HG03039 (cell line): ENCODE measurements at regions not wholly inside any gene's neighbourhood (a gene's known extent, or its start where the extent isn't known, plus 50 kb on each side); places are given as distances from the start of the nearest gene placed in this dataset.
"Not testable (repeated sequence)": the region's sequence is repeated elsewhere in the genome, so short reads cannot be mapped to it uniquely, and the experiment has no call there.

Experiments
- ATAC-seq: cut with Tn5 transposase; IDR thresholded peaks from one replicate; pipeline ENCODE4 v1.9.1; 2021; ENCODE audit warnings: mild to moderate bottlenecking, moderate library complexity; ENCODE audit not compliant: unreplicated experiment

- ATAC-seq = not testable (repeated sequence)
Measured at GRCh38 chr7:131938788-131939187, 382.4 kb upstream of the PODXL start.

DNA sequence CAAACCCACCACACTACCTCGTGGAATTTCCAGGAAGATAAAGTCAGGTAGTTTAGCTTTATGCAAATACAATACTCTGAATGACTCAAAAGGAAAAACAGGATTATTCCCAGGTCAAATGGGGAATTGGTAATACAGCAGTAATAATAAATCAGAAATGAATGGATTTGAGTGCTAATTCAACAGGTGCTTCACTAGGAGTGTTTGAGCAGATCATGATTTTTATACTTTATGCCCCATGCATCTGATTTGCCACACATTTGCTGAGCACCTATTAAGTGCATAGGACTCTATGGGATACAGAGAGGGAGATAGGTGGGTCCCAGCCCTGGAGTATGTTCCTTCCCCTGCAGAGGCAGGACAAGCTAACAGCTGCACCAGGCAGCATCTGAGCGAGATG lies 381.4 kb upstream of the PODXL start:
- no peak for ATAC-seq

- no peak for ATAC-seq
Measured at GRCh38 chr7:131935180-131935579, 378.8 kb upstream of the PODXL start.

DNA sequence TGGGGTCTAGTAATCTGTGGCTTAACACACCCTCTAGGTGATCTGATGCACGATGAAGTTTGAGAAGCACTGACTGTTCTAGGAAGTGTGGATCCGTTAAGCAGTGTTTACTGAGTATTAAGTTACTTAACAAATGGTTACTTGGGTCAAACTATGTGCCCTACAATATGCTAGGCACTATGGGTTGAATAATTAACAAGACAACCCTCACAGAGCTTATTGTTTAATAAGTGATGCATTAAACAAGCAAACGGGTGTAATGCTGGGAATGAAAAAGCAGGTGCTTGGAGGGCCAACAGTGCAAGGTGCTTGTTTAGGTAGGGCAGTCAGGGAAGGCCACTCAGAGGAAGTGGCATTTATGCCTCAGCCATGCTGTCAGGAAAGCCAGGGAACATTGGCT lies 378.0 kb upstream of the PODXL start:
- ATAC-seq = no peak

GRCh38 chr7:131933751-131934289 lies 377.4 kb upstream of the PODXL start:
- no peak for ATAC-seq

- ATAC-seq = not testable (repeated sequence)
Measured at GRCh38 chr7:131933219-131933618, 376.8 kb upstream of the PODXL start.

DNA sequence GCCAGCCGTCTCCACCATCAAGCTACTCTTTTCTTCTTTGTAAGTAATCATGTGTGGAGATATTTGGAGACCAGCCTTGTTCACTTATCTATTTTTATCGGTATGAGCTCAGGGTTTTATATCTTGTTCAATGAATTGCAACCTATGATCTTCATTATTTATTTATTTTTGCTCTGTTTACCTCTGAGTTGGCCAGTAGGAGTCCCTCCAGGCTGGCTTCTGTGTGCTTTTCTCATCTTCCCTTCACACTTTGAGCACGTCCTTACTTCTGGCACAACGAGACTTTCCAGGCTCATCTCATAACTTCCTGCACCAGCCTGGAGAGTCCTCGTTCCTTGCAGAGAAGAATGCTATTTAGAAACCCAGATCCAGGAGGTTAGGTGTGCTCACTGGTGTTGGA lies 375.8 kb upstream of the PODXL start:
- ATAC-seq = no peak

DNA sequence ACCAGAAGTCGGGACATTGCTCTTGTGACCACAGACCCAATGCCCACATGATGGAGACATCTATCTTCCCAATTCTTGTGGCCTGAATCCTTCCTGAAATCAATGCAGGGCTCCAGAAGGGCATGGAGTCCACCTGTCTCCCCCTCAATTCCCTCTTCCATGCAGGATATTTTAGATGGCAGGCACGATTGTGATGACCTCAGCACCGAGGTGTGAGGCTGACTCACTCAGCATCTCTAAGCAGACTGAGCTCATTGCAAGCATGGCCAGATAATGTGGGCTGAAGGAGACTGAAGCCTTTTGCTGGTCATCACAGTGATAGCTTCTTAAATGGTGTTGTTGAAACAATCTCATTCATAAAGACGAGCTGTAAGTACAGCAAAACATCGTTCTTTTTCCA lies 374.9 kb upstream of the PODXL start:
- ATAC-seq = no peak

GRCh38 chr7:131929632-131930031 lies 373.2 kb upstream of the PODXL start:
- ATAC-seq = no peak

- ATAC-seq = no peak
Measured at GRCh38 chr7:131927770-131928423, 371.5 kb upstream of the PODXL start.

DNA sequence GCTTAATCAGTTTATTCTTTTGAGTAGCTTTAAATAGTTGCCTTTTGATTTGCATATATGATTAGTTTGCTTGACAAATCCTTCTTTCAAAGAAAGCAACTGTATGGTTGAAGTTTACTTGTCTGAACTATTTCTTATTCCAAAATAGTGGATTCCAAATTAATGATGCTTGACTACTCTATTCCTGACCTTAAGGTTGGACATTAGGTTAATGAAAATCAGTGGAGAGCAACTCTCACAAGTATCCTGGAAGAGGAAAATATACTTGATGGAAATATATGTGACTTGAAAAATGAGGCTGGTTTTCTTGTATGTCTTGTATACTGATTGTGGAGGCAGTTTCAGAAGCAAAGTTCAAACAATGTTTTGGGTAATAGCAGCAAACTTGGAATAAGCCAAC lies 369.2 kb upstream of the PODXL start:
- ATAC-seq = no peak

GRCh38 chr7:131924857-131925256 lies 368.4 kb upstream of the PODXL start:
- ATAC-seq = no peak

DNA sequence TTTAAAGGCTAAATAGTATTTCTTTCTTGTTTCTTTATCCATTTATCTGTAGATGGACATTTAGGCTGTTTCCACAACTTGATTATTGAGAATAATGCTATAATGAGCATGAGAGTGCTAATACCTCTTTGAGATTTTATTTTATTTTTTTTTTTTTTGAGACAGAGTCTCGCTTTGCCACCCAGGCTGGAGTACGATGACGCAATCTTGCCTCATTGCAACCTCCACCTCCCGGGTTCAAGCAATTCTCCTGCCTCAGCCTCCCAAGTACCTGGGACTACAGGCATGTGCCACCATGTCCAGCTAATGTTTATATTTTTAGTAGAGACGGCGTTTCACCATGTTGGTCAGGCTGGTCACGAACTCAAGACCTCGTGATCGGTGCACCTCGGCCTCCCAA lies 366.5 kb upstream of the PODXL start:
- ATAC-seq = not testable (repeated sequence)

DNA sequence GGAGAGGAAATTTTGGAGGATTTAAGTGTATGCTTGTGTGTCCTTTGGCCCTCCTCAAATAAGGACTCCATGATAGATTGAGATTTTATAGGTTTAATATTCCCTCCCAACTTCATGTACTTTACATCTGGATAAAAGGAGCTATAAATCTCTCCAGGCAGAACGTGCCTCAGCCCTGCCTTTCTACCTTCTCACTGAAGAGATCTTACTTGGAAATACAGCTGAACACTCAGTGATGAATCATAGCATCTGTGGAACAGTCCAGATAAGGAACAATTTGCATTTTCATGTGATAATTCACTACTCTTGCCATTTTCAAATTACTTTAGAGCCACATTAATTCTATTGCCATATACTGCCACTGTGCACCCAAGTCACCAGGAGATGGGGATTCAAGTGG lies 364.6 kb upstream of the PODXL start:
- ATAC-seq = no peak

GRCh38 chr7:131919920-131920709 lies 363.7 kb upstream of the PODXL start:
- peak; percentile 59 for ATAC-seq

DNA sequence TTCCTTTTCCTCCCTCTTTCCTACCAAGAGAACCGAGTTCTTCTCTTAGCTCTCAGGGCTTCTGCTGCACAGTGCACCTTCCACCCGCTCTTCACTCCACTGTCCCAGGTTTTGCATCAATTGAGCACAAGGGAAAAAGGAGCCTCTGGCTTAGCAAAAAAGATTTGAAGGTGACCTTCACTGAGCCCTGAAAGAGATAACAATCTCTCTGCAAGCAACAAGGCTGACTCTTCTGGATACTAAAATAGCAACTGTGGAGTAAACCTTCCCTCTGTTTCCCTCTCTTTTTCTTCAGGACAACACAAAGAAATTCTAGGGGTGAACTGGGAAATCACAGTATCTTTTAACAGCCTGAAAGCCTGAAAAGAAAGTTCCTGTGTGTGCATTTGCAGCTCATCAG lies 354.7 kb upstream of the PODXL start:
- ATAC-seq = no peak

GRCh38 chr7:131909151-131909768 lies 352.8 kb upstream of the PODXL start:
- ATAC-seq = no peak

- ATAC-seq = no peak
Measured at GRCh38 chr7:131908714-131909113, 352.3 kb upstream of the PODXL start.

DNA sequence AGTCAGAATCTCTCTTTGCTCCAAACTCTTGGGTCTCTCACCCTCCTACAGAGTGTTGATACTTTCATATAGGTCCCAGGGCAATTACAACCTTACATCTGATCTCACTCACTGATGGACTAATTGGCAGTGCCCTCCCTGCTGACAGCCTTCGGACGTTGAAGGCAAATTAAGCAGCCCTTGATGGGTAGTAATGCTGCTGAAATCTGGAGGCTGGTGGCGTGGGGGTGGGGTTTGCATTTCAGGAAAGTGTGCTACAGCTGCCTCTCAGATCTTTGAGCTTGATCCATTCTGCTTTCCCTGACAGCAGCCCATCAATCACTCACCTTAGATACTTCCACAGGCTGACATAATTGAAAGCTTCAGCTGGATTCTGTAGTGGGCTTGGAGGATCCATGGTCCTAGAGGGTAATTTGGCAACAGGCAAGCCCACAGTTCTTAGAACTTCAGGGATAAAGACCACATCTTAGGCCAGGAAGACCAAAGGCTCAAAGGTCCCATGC lies 349.1 kb upstream of the PODXL start:
- ATAC-seq = no peak

- ATAC-seq = no peak
Measured at GRCh38 chr7:131904760-131905327, 348.4 kb upstream of the PODXL start.

DNA sequence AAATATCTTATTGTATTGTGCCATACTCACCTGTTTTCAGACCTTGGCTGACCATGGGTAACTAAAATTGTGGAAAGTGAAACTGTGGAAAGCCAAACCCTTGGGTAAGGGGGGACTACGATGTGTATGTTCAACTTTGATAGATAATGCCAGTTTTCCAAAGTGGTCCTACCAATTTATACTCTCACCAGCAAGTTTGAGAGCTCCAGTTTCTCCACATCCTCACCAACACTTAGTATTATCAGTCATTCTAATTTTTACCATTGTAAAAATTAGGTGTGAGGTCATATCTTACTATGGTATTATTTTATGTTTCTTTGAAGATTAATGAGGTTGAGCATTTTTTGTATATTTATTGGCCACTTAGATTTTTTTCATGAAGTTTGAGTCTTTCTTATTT lies 346.9 kb upstream of the PODXL start:
- no peak for ATAC-seq
